Loucy (cell line): ENCODE measurements at regions not wholly inside any gene's neighbourhood (a gene's known extent, or its start where the extent isn't known, plus 50 kb on each side); places are given as distances from the start of the nearest gene placed in this dataset.

Experiments
- H2AFZ ChIP-seq: fragments of 200-600 bp; sonication (generic); 2 replicates; pipeline ENCODE4 v1.6.0; 2016; ENCODE audit warnings: antibody characterized with exemption, mild to moderate bottlenecking, low read length, moderate library complexity
- H3F3A ChIP-seq: fragments of 200-600 bp; 2 replicates; pipeline ENCODE4 v1.6.0; 2016; ENCODE audit warnings: antibody characterized with exemption, low read depth, mild to moderate bottlenecking
- H3K27me3 ChIP-seq: fragments of 200-600 bp; sonication (generic); 2 replicates; pipeline ENCODE4 v1.6.1; 2014; ENCODE audit warnings: low read length, mild to moderate bottlenecking; ENCODE audit not compliant: insufficient read depth, poor library complexity, severe bottlenecking
- H3K36me3 ChIP-seq: fragments of 200-600 bp; sonication (generic); 2 replicates; pipeline ENCODE4 v1.6.1; 2016; ENCODE audit warnings: low read length; ENCODE audit not compliant: insufficient read depth
- H3K4me1 ChIP-seq: fragments of 200-600 bp; sonication (generic); 2 replicates; pipeline ENCODE4 v1.5.1; 2014; ENCODE audit warnings: low read length, mild to moderate bottlenecking; ENCODE audit not compliant: insufficient read depth, poor library complexity, severe bottlenecking
- H3K4me2 ChIP-seq: fragments of 200-600 bp; sonication (generic); 2 replicates; pipeline ENCODE4 v1.6.0; 2014; ENCODE audit warnings: antibody characterized with exemption, low read length, low read depth, mild to moderate bottlenecking; ENCODE audit not compliant: poor library complexity, severe bottlenecking
- H3K4me3 ChIP-seq: fragments of 200-600 bp; sonication (generic); 2 replicates; pipeline ENCODE4 v1.5.1; 2014; ENCODE audit warnings: low read length, mild to moderate bottlenecking, mixed read lengths; ENCODE audit not compliant: poor library complexity, severe bottlenecking
- H3K79me2 ChIP-seq: fragments of 200-600 bp; sonication (generic); 2 replicates; pipeline ENCODE4 v1.6.1; 2014; ENCODE audit warnings: low read length; ENCODE audit not compliant: insufficient read depth
- H3K9ac ChIP-seq: fragments of 200-600 bp; sonication (generic); 2 replicates; pipeline ENCODE4 v1.6.0; 2014; ENCODE audit warnings: mild to moderate bottlenecking, low read depth, low read length, moderate library complexity; ENCODE audit not compliant: poor library complexity, severe bottlenecking
- H3K9me2 ChIP-seq: fragments of 200-600 bp; sonication (generic); replicated peaks from 2 replicates; pipeline ENCODE4 v1.6.1; 2016; ENCODE audit warnings: low read depth, low read length, mixed read lengths
- H3K9me3 ChIP-seq: fragments of 200-600 bp; sonication (generic); 2 replicates; pipeline ENCODE4 v1.6.1; 2014; ENCODE audit warnings: mild to moderate bottlenecking, antibody characterized with exemption, low read length, low read depth; ENCODE audit not compliant: insufficient read depth
- H4K20me1 ChIP-seq: fragments of 200-600 bp; sonication (generic); 2 replicates; pipeline ENCODE4 v1.6.0; 2014; ENCODE audit warnings: antibody characterized with exemption, low read length, mild to moderate bottlenecking; ENCODE audit not compliant: insufficient read depth, poor library complexity, severe bottlenecking
- EZH2phosphoT487 ChIP-seq: fragments of 200-600 bp; IDR thresholded peaks from 2 replicates; pipeline ENCODE4 v1.6.1; 2018; ENCODE audit warnings: antibody characterized with exemption, mild to moderate bottlenecking, moderate library complexity, borderline replicate concordance
- TF ChIP-seq, protein P1 (sequence below): fragments of 200-600 bp; sonication (generic); conservative IDR thresholded peaks from 2 replicates; pipeline ENCODE4 v1.5.1; 2014; ENCODE audit warnings: mild to moderate bottlenecking, antibody characterized with exemption, low read length

DNA sequence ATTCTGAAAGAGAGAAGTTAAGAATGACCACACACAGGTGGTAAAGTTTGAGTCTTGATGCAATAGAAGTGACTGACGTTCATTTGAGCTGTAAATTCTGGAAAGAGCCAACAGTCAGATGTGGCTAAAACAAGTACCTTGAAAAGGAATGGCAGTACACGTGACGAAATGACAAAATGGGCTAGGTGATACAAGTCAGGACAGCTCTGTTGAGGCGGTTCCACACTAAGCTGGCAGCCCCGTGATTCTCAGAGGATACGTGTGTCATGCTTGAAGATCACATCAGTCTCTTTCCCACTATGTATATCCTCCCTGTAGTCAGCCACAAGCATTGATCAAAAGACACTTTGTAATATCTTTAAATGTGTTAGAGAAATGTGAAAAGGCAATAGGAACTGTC lies 881.3 kb upstream of the ADGRL2 start:
- H2AFZ ChIP-seq: no peak overlapping the region
- no peaks in the 10 kb centered on the region for H3K9me2 ChIP-seq
- no peaks in the 10 kb centered on the region; the same call in 1 of the 2 replicates for H3K9me3 ChIP-seq
- H3K4me3 ChIP-seq: no peak overlapping the region
- no peaks in the 10 kb centered on the region for H3K79me2 ChIP-seq
- TF ChIP-seq, protein P1, sequence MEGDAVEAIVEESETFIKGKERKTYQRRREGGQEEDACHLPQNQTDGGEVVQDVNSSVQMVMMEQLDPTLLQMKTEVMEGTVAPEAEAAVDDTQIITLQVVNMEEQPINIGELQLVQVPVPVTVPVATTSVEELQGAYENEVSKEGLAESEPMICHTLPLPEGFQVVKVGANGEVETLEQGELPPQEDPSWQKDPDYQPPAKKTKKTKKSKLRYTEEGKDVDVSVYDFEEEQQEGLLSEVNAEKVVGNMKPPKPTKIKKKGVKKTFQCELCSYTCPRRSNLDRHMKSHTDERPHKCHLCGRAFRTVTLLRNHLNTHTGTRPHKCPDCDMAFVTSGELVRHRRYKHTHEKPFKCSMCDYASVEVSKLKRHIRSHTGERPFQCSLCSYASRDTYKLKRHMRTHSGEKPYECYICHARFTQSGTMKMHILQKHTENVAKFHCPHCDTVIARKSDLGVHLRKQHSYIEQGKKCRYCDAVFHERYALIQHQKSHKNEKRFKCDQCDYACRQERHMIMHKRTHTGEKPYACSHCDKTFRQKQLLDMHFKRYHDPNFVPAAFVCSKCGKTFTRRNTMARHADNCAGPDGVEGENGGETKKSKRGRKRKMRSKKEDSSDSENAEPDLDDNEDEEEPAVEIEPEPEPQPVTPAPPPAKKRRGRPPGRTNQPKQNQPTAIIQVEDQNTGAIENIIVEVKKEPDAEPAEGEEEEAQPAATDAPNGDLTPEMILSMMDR: no peak
- TF ChIP-seq EZH2phosphoT487: no peak
- no peaks in the 10 kb centered on the region for H4K20me1 ChIP-seq
- no peaks in the 10 kb centered on the region for H3F3A ChIP-seq
- H3K9ac ChIP-seq: no peak overlapping the region
- no peaks in the 10 kb centered on the region for H3K27me3 ChIP-seq
- H3K36me3 ChIP-seq: no peaks in the 10 kb centered on the region
- no peak overlapping the region for H3K4me2 ChIP-seq
- H3K4me1 ChIP-seq: no peaks in the 10 kb centered on the region

DNA sequence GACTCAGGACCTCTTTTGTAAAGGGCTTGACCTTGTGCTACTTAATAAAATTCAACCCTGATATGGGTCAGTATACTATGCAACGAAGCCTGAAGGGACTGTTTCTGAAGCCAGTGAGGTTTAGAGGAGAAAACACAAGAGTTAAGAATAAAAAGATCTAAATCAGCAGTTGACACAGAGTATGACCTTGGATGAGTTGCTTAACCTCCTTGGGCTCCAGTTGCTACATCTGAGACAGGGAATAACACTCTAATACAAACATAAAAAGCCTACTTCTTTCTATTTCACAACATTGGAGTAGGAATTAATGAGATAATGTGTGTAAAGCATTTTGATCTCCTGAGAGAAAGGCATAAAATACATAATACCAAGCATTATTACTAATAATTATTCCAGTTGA lies 882.4 kb upstream of the ADGRL2 start:
- Histone ChIP-seq H3K4me2 (no peak overlapping the region), H3F3A (no peaks in the 10 kb centered on the region), H3K79me2 (no peaks in the 10 kb centered on the region), H3K4me1 (no peaks in the 10 kb centered on the region), H3K9me3 (no peaks in the 10 kb centered on the region; the same call in 1 of the 2 replicates), H2AFZ (no peak overlapping the region), H3K9me2 (no peaks in the 10 kb centered on the region), H3K9ac (no peak overlapping the region), H3K4me3 (no peak overlapping the region), H3K27me3 (no peaks in the 10 kb centered on the region), H4K20me1 (no peaks in the 10 kb centered on the region), H3K36me3 (no peaks in the 10 kb centered on the region)
- TF ChIP-seq, protein P1: no peak
- no peak for TF ChIP-seq EZH2phosphoT487

DNA sequence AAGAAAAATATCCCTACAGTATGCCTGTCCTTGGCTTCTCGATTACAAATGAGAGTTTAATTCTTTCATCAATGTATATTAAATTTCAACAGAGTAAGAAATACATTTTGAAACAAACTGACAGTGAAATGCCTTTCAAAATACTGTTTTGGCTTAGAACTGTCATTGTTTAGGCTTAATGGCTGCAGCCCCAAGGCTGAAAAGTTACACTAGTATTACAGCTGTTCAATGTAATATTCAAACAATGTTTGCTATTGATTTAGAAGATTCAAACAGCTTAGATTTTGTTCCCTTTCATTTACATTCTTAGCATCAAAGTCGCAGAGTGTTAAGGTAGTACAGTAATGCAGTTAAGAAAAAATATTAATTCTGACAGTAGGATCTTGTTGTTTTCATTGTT lies 882.9 kb upstream of the ADGRL2 start:
- Histone ChIP-seq H3K9me3 (no peaks in the 10 kb centered on the region; the same call in 1 of the 2 replicates), H3K9ac (no peak overlapping the region), H3K4me3 (no peak overlapping the region), H3K36me3 (no peaks in the 10 kb centered on the region), H3K79me2 (no peaks in the 10 kb centered on the region), H3K9me2 (no peaks in the 10 kb centered on the region), H3K4me1 (no peaks in the 10 kb centered on the region), H2AFZ (no peak overlapping the region), H3K27me3 (no peaks in the 10 kb centered on the region), H3K4me2 (no peak overlapping the region), H3F3A (no peaks in the 10 kb centered on the region), H4K20me1 (no peaks in the 10 kb centered on the region)
- no peak for TF ChIP-seq EZH2phosphoT487
- TF ChIP-seq, protein P1: no peak
